Heart left ventricle (tissue), 16 donors: ENCODE measurements at regions not wholly inside any gene's neighbourhood (a gene's known extent, or its start where the extent isn't known, plus 50 kb on each side); places are given as distances from the start of the nearest gene placed in this dataset.

Experiments used
- ATAC-seq, 4 donors: fragments of 200-7000 bp; cut with Tn5 transposase; one replicate each; pipeline ENCODE4 v1.9.1; 2020 to 2022; ENCODE audit warnings: moderate library complexity in 4 of 4, mild to moderate bottlenecking in 3 of 4, moderate number of reproducible peaks in 1 of 4
- DNase-seq, 5 donors: peaks; one replicate each; pipeline ENCODE4 v3.0.0-alpha.2; 2020
- H3K27ac ChIP-seq, 12 donors: fragments of 200-600 bp; sonication (generic) in 4 of 12; one replicate each; pipeline versions ENCODE4 v1.5.0 to v1.8.0; 2016 to 2022; ENCODE audit warnings: mild to moderate bottlenecking in 2 of 12
- H3K27me3 ChIP-seq, 9 donors: fragments of 200-600 bp; sonication (generic) in 2 of 9; one replicate each; pipeline versions ENCODE4 v1.5.1 to v1.8.0; 2016 to 2022; ENCODE audit warnings: mild to moderate bottlenecking in 3 of 9
- H3K36me3 ChIP-seq, 9 donors: fragments of 200-600 bp; sonication (generic) in 2 of 9; one replicate each; pipeline versions ENCODE4 v1.5.0 to v1.8.0; 2018 to 2022; ENCODE audit warnings: mild to moderate bottlenecking in 2 of 9
- H3K4me1 ChIP-seq, 12 donors: fragments of 200-600 bp; sonication (generic) in 4 of 12; one replicate each; pipeline versions ENCODE4 v1.5.0 to v1.8.0; 2016 to 2022; ENCODE audit warnings: mild to moderate bottlenecking in 3 of 12
- H3K4me3 ChIP-seq, 12 donors: fragments of 200-600 bp; sonication (generic) in 4 of 12; one replicate each; pipeline versions ENCODE4 v1.5.0 to v1.8.0; 2017 to 2022; ENCODE audit warnings: mild to moderate bottlenecking in 9 of 12, moderate library complexity in 4 of 12
- H3K9me3 ChIP-seq, 12 donors: fragments of 200-600 bp; sonication (generic) in 4 of 12; one replicate each; pipeline versions ENCODE4 v1.5.0 to v1.8.0; 2016 to 2022; ENCODE audit warnings: mild to moderate bottlenecking in 1 of 12
- POLR2A ChIP-seq, 2 donors: fragments of 450-650 bp; IDR thresholded peaks; one replicate each; pipeline ENCODE4 v1.6.1; 2017; ENCODE audit warnings: antibody characterized with exemption in 2 of 2, mild to moderate bottlenecking in 2 of 2, moderate library complexity in 2 of 2
- WGBS, 4 donors: extraction: QIAGEN DNeasy Blood & Tissue Kit in 2 of 4; methylation state at CpG; one replicate each; pipeline versions ENCODE4 v1.1.5 to v1.1.7; 2013 to 2018; 5-methylcytosine and 5-hydroxymethylcytosine counted together
- intact Hi-C, 10 donors: fragments of 100-400 bp; cut with DNase I; formaldehyde crosslinking; loops; one replicate each; pipeline versions ENCODE4 v1.11.1 to v1.14.2; 2022
- TF ChIP-seq, protein P1 (sequence below), 12 donors: fragments of 200-600 bp; sonication (generic) in 4 of 12; IDR thresholded peaks; one replicate each; pipeline versions ENCODE4 v1.5.0 to v1.8.0; 2018 to 2022; ENCODE audit warnings: antibody characterized with exemption in 12 of 12, mild to moderate bottlenecking in 5 of 12
- donor health status: ischemic (EF 13 %, LVEDD 7.1; RV severe dilation, severe dysfunction).
- donor health status: healthy with polysubstance abuse.
- donor health status: DM: no; HTN: yes; CAD: no.
- donor health status: DM: no; HTN: no; CAD: no.
- donor health status: ischemic (EF 25% LVEDD 6.9; RV normal size, moderate dysfunction).
- donor health status: ischemic (EF 25% LVEDD 5.7; RV mildly dilated, moderate dysfunction).
- donor health status: healthy.
- donor health status: DM: yes; HTN: yes; CAD: no.
- donor health status: ischemic (EF 35%, LVEDD 5.7; RV mildly dilated, moderate dysfunction).
- donor health status: nonischemic (EF 11% LVEDD 7.7; RV severe dilation, severe dysfunction).
- donor health status: DM: yes; HTN: yes; CAD: no.
- donor health status: PGD.
- donor health status: ischemic (EF 29% LVEDD 5.4; RV normal size, mild dysfunction).
- donor health status: nonischemic (EF 23%, LVEDD 6.1; RV moderate dilation, normal function).

DNA sequence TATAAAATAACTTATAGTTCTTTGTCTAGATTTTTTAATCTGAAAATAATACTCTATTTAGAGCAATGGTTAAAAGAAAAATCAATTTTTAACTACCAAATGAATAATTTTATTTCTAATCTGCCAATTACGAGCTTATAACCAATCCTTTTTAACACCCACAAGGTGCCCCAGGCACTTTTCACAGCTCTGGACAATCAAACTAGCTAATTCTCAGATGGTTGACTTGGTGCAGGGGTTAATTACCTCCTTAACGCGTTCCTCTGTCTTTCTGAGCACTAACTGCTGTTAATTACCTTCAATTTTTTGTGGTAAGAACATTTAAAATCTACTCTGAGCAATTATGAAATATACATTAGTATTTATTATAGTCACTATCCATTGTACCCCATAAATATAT lies 109.6 kb upstream of the PJA2 start:
- peaks cover 0 to 10% (median 0%) of the 10 kb centered on the region in 12 donors for H3K9me3 ChIP-seq
- intact Hi-C loops: no loop called here
- DNase-seq (no peak), ATAC-seq (no peak)
- H3K4me3 ChIP-seq: no peak overlapping the region
- H3K27ac ChIP-seq: no peak overlapping the region
- H3K36me3 ChIP-seq: no peaks in the 10 kb centered on the region
- TF ChIP-seq POLR2A (IDR thresholded peaks at IDR 0.05): no peak
- TF ChIP-seq, protein P1, sequence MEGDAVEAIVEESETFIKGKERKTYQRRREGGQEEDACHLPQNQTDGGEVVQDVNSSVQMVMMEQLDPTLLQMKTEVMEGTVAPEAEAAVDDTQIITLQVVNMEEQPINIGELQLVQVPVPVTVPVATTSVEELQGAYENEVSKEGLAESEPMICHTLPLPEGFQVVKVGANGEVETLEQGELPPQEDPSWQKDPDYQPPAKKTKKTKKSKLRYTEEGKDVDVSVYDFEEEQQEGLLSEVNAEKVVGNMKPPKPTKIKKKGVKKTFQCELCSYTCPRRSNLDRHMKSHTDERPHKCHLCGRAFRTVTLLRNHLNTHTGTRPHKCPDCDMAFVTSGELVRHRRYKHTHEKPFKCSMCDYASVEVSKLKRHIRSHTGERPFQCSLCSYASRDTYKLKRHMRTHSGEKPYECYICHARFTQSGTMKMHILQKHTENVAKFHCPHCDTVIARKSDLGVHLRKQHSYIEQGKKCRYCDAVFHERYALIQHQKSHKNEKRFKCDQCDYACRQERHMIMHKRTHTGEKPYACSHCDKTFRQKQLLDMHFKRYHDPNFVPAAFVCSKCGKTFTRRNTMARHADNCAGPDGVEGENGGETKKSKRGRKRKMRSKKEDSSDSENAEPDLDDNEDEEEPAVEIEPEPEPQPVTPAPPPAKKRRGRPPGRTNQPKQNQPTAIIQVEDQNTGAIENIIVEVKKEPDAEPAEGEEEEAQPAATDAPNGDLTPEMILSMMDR (IDR thresholded peaks at IDR 0.05): no peak
- no peaks in the 10 kb centered on the region for H3K27me3 ChIP-seq
- 90 to 95% (median 92%) methylated on average over 3 of the region's 3 CpGs for WGBS, 4 donors
- H3K4me1 ChIP-seq: no peaks in the 10 kb centered on the region

DNA sequence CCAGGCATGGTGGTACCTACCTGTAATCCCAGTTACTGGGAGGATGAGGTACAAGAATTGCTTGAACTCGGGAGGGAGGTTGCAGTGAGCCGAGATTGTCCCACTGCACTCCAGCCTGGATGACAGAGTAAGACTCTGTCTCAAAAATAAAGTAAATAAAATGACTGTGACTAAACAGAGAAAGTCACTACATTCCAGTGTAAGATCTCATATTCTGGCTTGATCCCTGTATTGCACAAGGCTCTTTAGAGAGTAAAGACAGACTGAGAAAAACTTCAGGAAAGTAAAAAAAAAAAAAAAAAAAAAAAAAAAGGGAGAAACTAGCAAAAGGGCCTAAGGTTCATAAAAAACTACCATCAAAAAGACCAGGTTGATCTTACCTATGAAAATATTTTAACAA lies 106.6 kb upstream of the PJA2 start:
- peak in 1 of 4 donors; percentile 45 for ATAC-seq
- no peak for TF ChIP-seq POLR2A (IDR thresholded peaks at IDR 0.05)
- TF ChIP-seq, protein P1 (IDR thresholded peaks at IDR 0.05): no peak
- H3K36me3 ChIP-seq: no peaks in the 10 kb centered on the region
- 77 to 92% (median 85%) methylated on average over 2 of the region's 2 CpGs for WGBS, 4 donors
- intact Hi-C loops: no loop called here
- H3K27ac ChIP-seq: no peak overlapping the region
- H3K27me3 ChIP-seq: no peaks in the 10 kb centered on the region
- no peak overlapping the region for H3K4me3 ChIP-seq
- no peaks in the 10 kb centered on the region for H3K4me1 ChIP-seq
- peaks cover 0 to 10% (median 0%) of the 10 kb centered on the region in 12 donors for H3K9me3 ChIP-seq
- no peak for DNase-seq

GRCh38 chr5:109511980-109512734 lies 102.4 kb upstream of the PJA2 start:
- DNase-seq (no peak), ATAC-seq (no peak)
- no peaks in the 10 kb centered on the region for H3K36me3 ChIP-seq
- 54 to 61% (median 58%) methylated on average over 8 of the region's 8 CpGs for WGBS, 4 donors
- TF ChIP-seq POLR2A (IDR thresholded peaks at IDR 0.05): no peak
- TF ChIP-seq, protein P1 (IDR thresholded peaks at IDR 0.05): no peak
- no peaks in the 10 kb centered on the region for H3K27me3 ChIP-seq
- peaks cover 0 to 7% (median 0%) of the 10 kb centered on the region in 12 donors for H3K4me1 ChIP-seq
- no peaks in the 10 kb centered on the region for H3K9me3 ChIP-seq
- H3K4me3 ChIP-seq: no peak overlapping the region
- intact Hi-C loops: no loop called here
- H3K27ac ChIP-seq: no peak overlapping the region

DNA sequence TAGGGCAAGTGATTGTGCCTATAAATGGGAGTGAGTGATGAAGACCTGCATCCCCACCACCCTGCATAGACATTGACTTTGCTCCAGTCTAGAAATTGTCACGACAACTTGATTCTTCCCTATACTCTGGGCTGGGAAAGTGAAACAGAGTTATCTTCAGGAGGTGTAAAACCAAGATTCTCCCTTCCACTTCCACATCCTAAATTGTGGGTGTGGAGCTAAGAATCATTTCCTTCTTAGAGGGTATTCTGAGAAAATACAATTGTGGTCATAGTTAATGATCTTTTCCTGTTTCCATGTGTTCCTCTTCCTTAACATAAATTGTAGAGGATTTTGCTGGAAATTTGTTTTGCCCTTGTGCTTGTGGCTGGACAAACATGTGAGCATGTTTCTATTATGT lies 96.8 kb upstream of the PJA2 start:
- Histone ChIP-seq H3K36me3 (no peaks in the 10 kb centered on the region), H3K4me3 (no peak overlapping the region), H3K9me3 (no peaks in the 10 kb centered on the region), H3K27me3 (peaks cover 0 to 3% (median 0%) of the 10 kb centered on the region in 9 donors), H3K27ac (peak overlapping the region in 1 of 12 donors; percentile 12), H3K4me1 (peaks cover 0 to 13% (median 0%) of the 10 kb centered on the region in 12 donors)
- ATAC-seq (peak in 1 of 4 donors; percentile 64), DNase-seq (no peak)
- 48 to 75% (median 59%) methylated on average over 1 of the region's 1 CpG for WGBS, 4 donors
- intact Hi-C loops: no loop called here
- TF ChIP-seq POLR2A (IDR thresholded peaks at IDR 0.05): no peak
- TF ChIP-seq, protein P1 (IDR thresholded peaks at IDR 0.05): no peak
